Gastroesophageal sphincter (tissue), 3 donors: ENCODE measurements at regions not wholly inside any gene's neighbourhood (a gene's known extent, or its start where the extent isn't known, plus 50 kb on each side); places are given as distances from the start of the nearest gene placed in this dataset.

Experiments used
- CTCF ChIP-seq, 4 experiments: fragments of 200-600 bp in 2 of 4; fragments of 450-650 bp in 2 of 4; sonication (generic) in 1 of 4; IDR thresholded peaks; one replicate each; pipeline ENCODE4 v1.5.1; 2017 to 2019; ENCODE audit warnings: antibody characterized with exemption in 4 of 4, mild to moderate bottlenecking in 2 of 4, moderate library complexity in 2 of 4
- EP300 ChIP-seq: sonication (generic); formaldehyde crosslinking; IDR thresholded peaks from one replicate; pipeline ENCODE4 v1.6.1; 2017; ENCODE audit warnings: antibody characterized with exemption, mild to moderate bottlenecking
- POLR2A ChIP-seq, 2 donors: fragments of 450-650 bp; IDR thresholded peaks; one replicate each; pipeline ENCODE4 v1.6.1; 2017; ENCODE audit warnings: antibody characterized with exemption in 2 of 2, mild to moderate bottlenecking in 2 of 2, moderate library complexity in 1 of 2
- POLR2AphosphoS5 ChIP-seq: sonication (generic); formaldehyde crosslinking; IDR thresholded peaks from one replicate; pipeline ENCODE4 v1.6.1; 2017; ENCODE audit warnings: antibody characterized with exemption

GRCh38 chr4:135775909-135776308 lies 1574.3 kb upstream of the PABPC4L start:
- TF ChIP-seq POLR2AphosphoS5 (no peak), CTCF (IDR thresholded peaks at IDR 0.05) (no peak), POLR2A (IDR thresholded peaks at IDR 0.05) (no peak), EP300 (no peak)
